GM23338 (cell line): ENCODE measurements at regions not wholly inside any gene's neighbourhood (a gene's known extent, or its start where the extent isn't known, plus 50 kb on each side); places are given as distances from the start of the nearest gene placed in this dataset.

Experiments
- ATAC-seq: fragments of 200-7000 bp; cut with Tn5 transposase; 3 replicates; pipeline ENCODE4 v1.9.1; 2020
- DNase-seq: peaks from one replicate; pipeline ENCODE4 v3.0.0-alpha.2; 2015; ENCODE audit warnings: low spot score
- H2AFZ ChIP-seq: fragments of 200-600 bp; sonication (generic); 2 replicates; pipeline ENCODE4 v1.8.0; 2016; ENCODE audit warnings: antibody characterized with exemption, mild to moderate bottlenecking, moderate library complexity
- H3F3A ChIP-seq: fragments of 200-600 bp; sonication (generic); replicated peaks from 2 replicates; pipeline ENCODE4 v1.8.0; 2017; ENCODE audit warnings: antibody characterized with exemption, mixed run types, low read depth
- H3K27ac ChIP-seq: fragments of 200-600 bp; sonication (generic); 2 replicates; pipeline ENCODE4 v1.6.1; 2016; ENCODE audit warnings: low read depth
- H3K27me3 ChIP-seq: fragments of 200-600 bp; sonication (generic); 2 replicates; pipeline ENCODE4 v1.8.0; 2016; ENCODE audit warnings: mild to moderate bottlenecking, mixed run types, moderate library complexity; ENCODE audit not compliant: insufficient read depth
- H3K36me3 ChIP-seq: fragments of 200-600 bp; sonication (generic); 2 replicates; pipeline ENCODE4 v1.8.0; 2016; ENCODE audit warnings: mild to moderate bottlenecking; ENCODE audit not compliant: insufficient read depth
- H3K4me1 ChIP-seq: fragments of 200-600 bp; sonication (generic); 2 replicates; pipeline ENCODE4 v1.8.0; 2016; ENCODE audit warnings: mild to moderate bottlenecking, moderate library complexity; ENCODE audit not compliant: insufficient read depth
- H3K4me2 ChIP-seq: fragments of 200-600 bp; sonication (generic); 2 replicates; pipeline ENCODE4 v1.7.1; 2017; ENCODE audit warnings: mixed run types
- H3K4me3 ChIP-seq: fragments of 200-600 bp; sonication (generic); 2 replicates; pipeline ENCODE4 v1.6.1; 2016; ENCODE audit warnings: mixed run types
- H3K79me2 ChIP-seq: fragments of 200-600 bp; sonication (generic); replicated peaks from 2 replicates; pipeline ENCODE4 v1.8.0; 2017; ENCODE audit warnings: mild to moderate bottlenecking; ENCODE audit not compliant: insufficient read depth
- H3K9me2 ChIP-seq: fragments of 200-600 bp; sonication (generic); 2 replicates; pipeline ENCODE4 v1.8.0; 2017; ENCODE audit not compliant: insufficient read depth
- H4K20me1 ChIP-seq: fragments of 200-600 bp; sonication (generic); replicated peaks from 2 replicates; pipeline ENCODE4 v1.8.0; 2017; ENCODE audit warnings: mild to moderate bottlenecking; ENCODE audit not compliant: insufficient read depth
- H3K27ac Mint-ChIP-seq: 2 replicates; pipeline ENCODE4 v1.8.0; 2020; ENCODE audit warnings: inconsistent platforms, mild to moderate bottlenecking, moderate library complexity, mixed read lengths
- H3K27me3 Mint-ChIP-seq: 3 replicates; pipeline ENCODE4 v1.8.0; 2022; ENCODE audit warnings: low read depth, mild to moderate bottlenecking, moderate library complexity, mixed read lengths, inconsistent platforms; ENCODE audit not compliant: insufficient read depth, poor library complexity
- H3K36me3 Mint-ChIP-seq: 3 replicates; pipeline ENCODE4 v1.8.0; 2021; ENCODE audit warnings: low read depth, mild to moderate bottlenecking, inconsistent platforms, moderate library complexity, mixed read lengths
- H3K4me1 Mint-ChIP-seq: 3 replicates; pipeline ENCODE4 v1.8.0; 2020; ENCODE audit warnings: mild to moderate bottlenecking, inconsistent platforms, mixed read lengths
- H3K4me3 Mint-ChIP-seq: 3 replicates; pipeline ENCODE4 v1.8.0; 2021; ENCODE audit warnings: moderate library complexity, mild to moderate bottlenecking, inconsistent platforms, mixed read lengths
- H3K9me3 Mint-ChIP-seq: 3 replicates; pipeline ENCODE4 v1.8.0; 2020; ENCODE audit warnings: moderate library complexity, mild to moderate bottlenecking, inconsistent platforms, mixed read lengths
- CREB1 ChIP-seq: fragments of 250-450 bp; sonication (Bioruptor Pico); IDR thresholded peaks from 2 replicates; pipeline ENCODE4 v1.5.0; 2020; ENCODE audit warnings: low read depth, mild to moderate bottlenecking, moderate library complexity
- ETS1 ChIP-seq: IDR thresholded peaks from 2 replicates; pipeline ENCODE4 v1.6.1; 2016; ENCODE audit warnings: antibody characterized with exemption
- EZH2 ChIP-seq: fragments of 200-600 bp; sonication (generic); IDR thresholded peaks from one replicate; pipeline ENCODE4 v1.8.0; 2017; ENCODE audit warnings: antibody characterized with exemption, mild to moderate bottlenecking, low read depth; ENCODE audit not compliant: unreplicated experiment
- EZH2phosphoT487 ChIP-seq: fragments of 200-600 bp; sonication (generic); IDR thresholded peaks from one replicate; pipeline ENCODE4 v1.8.1; 2018; ENCODE audit warnings: antibody characterized with exemption; ENCODE audit not compliant: unreplicated experiment
- JUNB ChIP-seq: IDR thresholded peaks from one replicate; pipeline ENCODE4 v1.6.1; 2016; ENCODE audit warnings: antibody characterized with exemption; ENCODE audit not compliant: unreplicated experiment
- NANOG ChIP-seq: IDR thresholded peaks from 2 replicates; pipeline ENCODE4 v1.6.1; 2016; ENCODE audit warnings: antibody characterized with exemption, borderline replicate concordance
- REST ChIP-seq: IDR thresholded peaks from one replicate; pipeline ENCODE4 v1.6.1; 2018; ENCODE audit warnings: antibody characterized with exemption; ENCODE audit not compliant: unreplicated experiment
- STAT1 ChIP-seq: IDR thresholded peaks from one replicate; pipeline ENCODE4 v1.6.1; 2016; ENCODE audit warnings: antibody characterized with exemption; ENCODE audit not compliant: unreplicated experiment
- ZNF114 ChIP-seq: fragments of 250-450 bp; sonication (Bioruptor Pico); IDR thresholded peaks from 2 replicates; pipeline ENCODE4 v1.5.0; 2020; ENCODE audit warnings: mild to moderate bottlenecking, moderate library complexity
- ZNF331 ChIP-seq: fragments of 250-450 bp; sonication (Bioruptor Pico); IDR thresholded peaks from 2 replicates; pipeline ENCODE4 v1.5.0; 2020; ENCODE audit warnings: low read depth, mild to moderate bottlenecking, moderate library complexity
- ZNF462 ChIP-seq: fragments of 250-450 bp; sonication (Bioruptor Pico); IDR thresholded peaks from 2 replicates; pipeline ENCODE4 v1.5.0; 2020; ENCODE audit warnings: mild to moderate bottlenecking, moderate library complexity

GRCh38 chr5:120043431-120043830, 414.1 kb downstream of the FAM170A start (continued):
- TF ChIP-seq REST: no peak
- no peak for TF ChIP-seq ZNF331 (CRISPR knock-in tag)
- no peak for TF ChIP-seq STAT1
- no peak for TF ChIP-seq CREB1 (CRISPR knock-in tag)
- TF ChIP-seq ZNF114 (CRISPR knock-in tag): no peak
- no peak for TF ChIP-seq JUNB
- TF ChIP-seq EZH2: no peak
- no peak for TF ChIP-seq EZH2phosphoT487
- TF ChIP-seq NANOG: no peak

GRCh38 chr5:120052916-120053828, 410.9 kb upstream of the PRR16 start:
- Mint-ChIP-seq H3K36me3 (no peaks in the 10 kb centered on the region), H3K27me3 (no peaks in the 10 kb centered on the region), H3K27ac (no peak overlapping the region), H3K4me1 (peaks cover 3% of the 10 kb centered on the region; the same call in 1 of the 3 replicates), H3K9me3 (peaks cover 3% of the 10 kb centered on the region; the same call in 1 of the 3 replicates), H3K4me3 (no peak overlapping the region)
- Histone ChIP-seq H3K36me3 (no peaks in the 10 kb centered on the region), H3K4me1 (no peaks in the 10 kb centered on the region), H3K79me2 (no peaks in the 10 kb centered on the region), H3K27ac (no peak overlapping the region), H3K9me2 (no peaks in the 10 kb centered on the region), H3K27me3 (no peaks in the 10 kb centered on the region), H3K4me2 (no peak overlapping the region), H2AFZ (no peak overlapping the region), H3F3A (no peaks in the 10 kb centered on the region), H4K20me1 (no peaks in the 10 kb centered on the region), H3K4me3 (no peak overlapping the region)
- DNase-seq: no peak
- ATAC-seq: no peak
- no peak for TF ChIP-seq JUNB
- TF ChIP-seq ETS1: no peak
- TF ChIP-seq ZNF462: no peak
- TF ChIP-seq ZNF114 (CRISPR knock-in tag): no peak
- TF ChIP-seq CREB1 (CRISPR knock-in tag): no peak
- TF ChIP-seq EZH2phosphoT487: no peak
- TF ChIP-seq ZNF331 (CRISPR knock-in tag): no peak
